H1 (cell line): ENCODE measurements at regions not wholly inside any gene's neighbourhood (a gene's known extent, or its start where the extent isn't known, plus 50 kb on each side); places are given as distances from the start of the nearest gene placed in this dataset.

ENCODE experiments used
- CTCF ChIA-PET: fragments of 300-600 bp; sonication (Branson Sonifier 250); formaldehyde crosslinking; loops from one replicate; lab custom pipeline; 2021; ENCODE audit not compliant: partially characterized antibody; lab: Charles Lee
- POLR2A ChIA-PET: fragments of 300-600 bp; sonication (Branson Sonifier 250); formaldehyde crosslinking; loops from one replicate; lab custom pipeline; 2021; ENCODE audit warnings: inconsistent platforms; ENCODE audit not compliant: partially characterized antibody; lab: Charles Lee
- DNase-seq, 2 experiments: peaks; one replicate each; pipeline versions ENCODE4 v3.0.0 to v3.0.0-alpha.2; 2010 to 2022; ENCODE audit warnings: low spot score in 2 of 2, low read depth in 1 of 2, mixed read lengths in 1 of 2
- FAIRE-seq: peaks from 2 replicates; lab custom pipeline; 2011; peaks lifted over from hg19 to GRCh38; lab: Jason Lieb, UNC
- H2AFZ ChIP-seq: 2 replicates; pipeline ENCODE4 v1.8.1; 2012; ENCODE audit warnings: low read length, inconsistent platforms
- H2AK5ac ChIP-seq: 2 replicates; pipeline ENCODE4 v1.6.1; 2013; ENCODE audit warnings: low read depth, low read length
- H2BK120ac ChIP-seq: replicated peaks from 2 replicates; pipeline ENCODE3; 2013; ENCODE audit warnings: low read depth, low read length, inconsistent platforms
- H2BK12ac ChIP-seq: 2 replicates; pipeline ENCODE4 v1.6.1; 2013; ENCODE audit warnings: low read depth, low read length
- H2BK15ac ChIP-seq: 2 replicates; pipeline ENCODE4 v1.6.1; 2013; ENCODE audit warnings: low read length
- H2BK20ac ChIP-seq: 2 replicates; pipeline ENCODE4 v1.6.1; 2013; ENCODE audit warnings: low read length
- H2BK5ac ChIP-seq: 2 replicates; pipeline ENCODE4 v1.6.1; 2013; ENCODE audit warnings: low read depth, low read length
- H3K14ac ChIP-seq: 2 replicates; pipeline ENCODE4 v1.6.1; 2013; ENCODE audit warnings: inconsistent platforms; ENCODE audit not compliant: insufficient read length
- H3K18ac ChIP-seq: 2 replicates; pipeline ENCODE4 v1.6.1; 2013; ENCODE audit warnings: low read length; ENCODE audit errors: extremely low read depth
- H3K23ac ChIP-seq: 2 replicates; pipeline ENCODE4 v1.6.1; 2013; ENCODE audit warnings: inconsistent platforms; ENCODE audit not compliant: insufficient read length
- H3K23me2 ChIP-seq: 2 replicates; pipeline ENCODE4 v1.6.1; 2013; ENCODE audit warnings: low read depth, low read length
- H3K27ac ChIP-seq: 2 replicates; pipeline ENCODE4 v1.6.1; 2011; ENCODE audit warnings: low read depth, low read length, inconsistent platforms
- H3K27me3 ChIP-seq, 4 experiments: replicated peaks in 1 of 4; 1 replicate in 1 of 4; 2 replicates in 3 of 4; pipeline versions ENCODE4 v1.6.1 to v1.8.1; 2011 to 2013; ENCODE audit warnings: low read length in 3 of 4, mild to moderate bottlenecking in 3 of 4, inconsistent platforms in 2 of 4, mixed read lengths in 2 of 4, moderate library complexity in 1 of 4; ENCODE audit not compliant: control insufficient read depth in 3 of 4, insufficient read depth in 3 of 4; ENCODE audit errors: extremely low read depth in 1 of 4
- H3K36me3 ChIP-seq, 4 experiments: 2 replicates each; pipeline versions ENCODE4 v1.6.1 to v1.8.1; 2011 to 2013; ENCODE audit warnings: mild to moderate bottlenecking in 4 of 4, low read length in 3 of 4, moderate library complexity in 2 of 4, control low read depth in 1 of 4, inconsistent platforms in 1 of 4; ENCODE audit not compliant: insufficient read depth in 4 of 4, control insufficient read depth in 2 of 4
- H3K4ac ChIP-seq: replicated peaks from 2 replicates; pipeline ENCODE3; 2013; ENCODE audit warnings: low read length, low read depth, mixed read lengths, inconsistent platforms; ENCODE audit not compliant: insufficient read length
- H3K4me1 ChIP-seq, 4 experiments: replicated peaks in 1 of 4; 1 replicate in 1 of 4; 2 replicates in 3 of 4; pipeline versions ENCODE4 v1.6.1 to v1.8.1; 2011 to 2013; ENCODE audit warnings: low read length in 3 of 4, inconsistent platforms in 2 of 4, mixed read lengths in 1 of 4; ENCODE audit not compliant: insufficient read depth in 4 of 4, control insufficient read depth in 3 of 4
- H3K4me2 ChIP-seq, 2 experiments: 2 replicates each; pipeline versions ENCODE4 v1.6.1 to v1.8.1; 2011 to 2013; ENCODE audit warnings: low read depth in 2 of 2, low read length in 2 of 2, control low read depth in 1 of 2, inconsistent platforms in 1 of 2, mild to moderate bottlenecking in 1 of 2; ENCODE audit not compliant: insufficient read depth in 1 of 2
- H3K4me3 ChIP-seq, 4 experiments: fragments of 200-600, 300-600 bp in 1 of 4; sonication (generic), shearing (Covaris generic), sonication (Bioruptor Twin) in 1 of 4; 2 replicates each; pipeline versions ENCODE4 v1.5.1 to v1.8.1; 2011 to 2016; ENCODE audit warnings: low read length in 4 of 4, low read depth in 3 of 4, control low read depth in 2 of 4, inconsistent platforms in 2 of 4, mild to moderate bottlenecking in 2 of 4, mixed read lengths in 1 of 4, moderate library complexity in 1 of 4; ENCODE audit not compliant: insufficient read depth in 2 of 4; ENCODE audit errors: extremely low read depth in 1 of 4
- H3K56ac ChIP-seq: replicated peaks from 2 replicates; pipeline ENCODE3; 2013; ENCODE audit warnings: low read depth, mild to moderate bottlenecking, mixed read lengths, low read length, inconsistent platforms; ENCODE audit not compliant: insufficient read length
- H3K79me1 ChIP-seq: 2 replicates; pipeline ENCODE4 v1.6.1; 2013; ENCODE audit warnings: low read depth, low read length, control low read depth
- H3K79me2 ChIP-seq, 2 experiments: 2 replicates each; pipeline versions ENCODE4 v1.6.1 to v1.8.1; 2012 to 2013; ENCODE audit warnings: low read length in 2 of 2, mild to moderate bottlenecking in 2 of 2, inconsistent platforms in 1 of 2; ENCODE audit not compliant: insufficient read depth in 2 of 2, control insufficient read depth in 1 of 2
- H3K9ac ChIP-seq, 4 experiments: replicated peaks in 1 of 4; 1 replicate in 1 of 4; 2 replicates in 3 of 4; pipeline versions ENCODE4 v1.6.1 to v1.8.1; 2011 to 2013; ENCODE audit warnings: low read depth in 3 of 4, low read length in 3 of 4, control low read depth in 2 of 4, mild to moderate bottlenecking in 2 of 4, moderate library complexity in 2 of 4, inconsistent platforms in 1 of 4; ENCODE audit errors: extremely low read depth in 1 of 4
- H3K9me3 ChIP-seq, 2 experiments: 2 replicates each; pipeline versions ENCODE4 v1.6.1 to v1.8.1; 2012 to 2013; ENCODE audit warnings: mild to moderate bottlenecking in 2 of 2, moderate library complexity in 2 of 2, control low read depth in 1 of 2, inconsistent platforms in 1 of 2, low read depth in 1 of 2, low read length in 1 of 2, mixed read lengths in 1 of 2; ENCODE audit not compliant: insufficient read depth in 2 of 2
- H4K20me1 ChIP-seq, 2 experiments: replicated peaks in 1 of 2; 2 replicates each; pipeline versions ENCODE3 to v1.8.1; 2011 to 2013; ENCODE audit warnings: inconsistent platforms in 2 of 2, low read length in 2 of 2, mild to moderate bottlenecking in 1 of 2; ENCODE audit not compliant: insufficient read depth in 2 of 2, control insufficient read depth in 1 of 2
- H4K5ac ChIP-seq: 2 replicates; pipeline ENCODE4 v1.6.1; 2013; ENCODE audit warnings: low read length, low read depth, mixed read lengths, inconsistent platforms; ENCODE audit not compliant: insufficient read length
- H4K8ac ChIP-seq: 2 replicates; pipeline ENCODE4 v1.8.0; 2013; ENCODE audit warnings: mild to moderate bottlenecking, moderate library complexity, low read length, inconsistent platforms; ENCODE audit not compliant: insufficient read depth; ENCODE audit errors: extremely low read depth
- H4K91ac ChIP-seq: replicated peaks from 2 replicates; pipeline ENCODE3; 2013; ENCODE audit warnings: low read length, mixed read lengths, inconsistent platforms; ENCODE audit not compliant: insufficient read length
- BRCA1 ChIP-seq: IDR thresholded peaks from 2 replicates; pipeline ENCODE4 v1.6.1; 2012; ENCODE audit warnings: low read depth, low read length, improper control_type of control experiment
- HDAC6 ChIP-seq: IDR thresholded peaks from one replicate; pipeline ENCODE4 v1.7.1; 2012; ENCODE audit warnings: low read depth, mild to moderate bottlenecking, inconsistent platforms, low read length, moderate library complexity
- RXRA ChIP-seq: IDR thresholded peaks from 2 replicates; pipeline ENCODE4 v1.6.1; 2011; ENCODE audit warnings: low read depth, mild to moderate bottlenecking, low read length, moderate library complexity; ENCODE audit not compliant: insufficient read depth
- WGBS, 2 experiments: shearing (Covaris generic) in 1 of 2; methylation state at CpG; one replicate each; pipeline versions ENCODE4 v1.1.6 to v1.1.7; 2013 to 2015; ENCODE audit warnings: low lambda C conversion rate in 2 of 2, mixed read lengths in 2 of 2, inconsistent platforms in 1 of 2, low coverage in 1 of 2, missing lambda C conversion rate in 1 of 2; ENCODE audit not compliant: insufficient replicate concordance in 2 of 2, insufficient coverage in 1 of 2, insufficient read length in 1 of 2; ENCODE audit errors: extremely low coverage in 1 of 2, missing lambda C conversion rate in 1 of 2; 5-methylcytosine and 5-hydroxymethylcytosine counted together

- Histone ChIP-seq H2BK15ac (no peak overlapping the region), H2BK5ac (no peak overlapping the region), H3K27me3 (no peaks in the 10 kb centered on the region), H3K9me3 (no peaks in the 10 kb centered on the region), H3K27ac (no peak overlapping the region), H2AFZ (no peak overlapping the region; the same call in 1 of the 2 replicates), H3K9ac (no peak overlapping the region), H3K56ac (no peak overlapping the region), H3K23ac (no peak overlapping the region), H4K8ac (no peak overlapping the region), H3K23me2 (no peaks in the 10 kb centered on the region), H3K18ac (no peak overlapping the region), H3K4me2 (no peak overlapping the region), H3K79me2 (no peaks in the 10 kb centered on the region), H3K36me3 (no peaks in the 10 kb centered on the region; a peak in 1 of 8 replicates), H3K14ac (no peak overlapping the region), H2BK12ac (no peak overlapping the region), H3K4ac (no peak overlapping the region), H3K79me1 (no peaks in the 10 kb centered on the region), H2AK5ac (no peak overlapping the region), H2BK20ac (no peak overlapping the region), H4K20me1 (no peaks in the 10 kb centered on the region), H3K4me3 (no peak overlapping the region), H3K4me1 (peaks cover 0 to 5% (median 0%) of the 10 kb centered on the region in 4 experiments; a peak in 1 of 7 replicates), H2BK120ac (no peak overlapping the region), H4K91ac (no peak overlapping the region), H4K5ac (no peak overlapping the region)
- FAIRE-seq, result no peak
- DNase-seq, result no peak
- TF ChIP-seq RXRA, result no peak
- TF ChIP-seq HDAC6, result no peak
- no peak for TF ChIP-seq BRCA1
- WGBS, 2 experiments, result 92% methylated on average over 7 of the region's 7 CpGs; no CpG with 5 or more reads in 1 of the 2 experiments
- CTCF ChIA-PET, result no interaction called here
- POLR2A ChIA-PET, result no interaction called here
These were observed 102.8 kb upstream of the CHL1 start for GRCh38 chr3:93746-94145.
